HPDE6-E6E7 (cell line): ENCODE measurements at regions not wholly inside any gene's neighbourhood (a gene's known extent, or its start where the extent isn't known, plus 50 kb on each side); places are given as distances from the start of the nearest gene placed in this dataset.
A peak's percentile ranks its signal among the peaks of the same experiment; 100 is the strongest.

ENCODE experiments used
- DNase-seq: peaks from one replicate; pipeline ENCODE4 v3.0.0; 2011; ENCODE audit warnings: missing footprints; ENCODE audit errors: extremely low spot score

DNA sequence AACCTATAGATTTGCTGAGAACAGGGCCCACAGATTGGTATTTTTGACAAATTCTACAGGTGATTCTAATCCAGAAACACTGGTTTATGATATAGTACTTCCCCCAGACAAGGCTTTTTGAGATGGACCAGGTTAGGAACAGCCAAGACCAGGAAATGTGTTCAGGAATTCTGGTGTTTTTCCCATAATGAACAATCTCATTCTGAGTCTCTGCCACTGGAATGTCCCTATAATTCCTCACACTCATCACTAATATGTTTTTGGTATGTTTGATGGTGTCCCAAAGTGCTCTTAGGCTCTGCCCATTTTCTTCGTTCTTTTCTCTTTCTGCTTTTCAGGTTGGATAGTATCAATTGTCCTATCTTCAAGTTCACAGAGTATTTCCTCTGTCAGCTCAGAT lies 107.2 kb upstream of the IGFBP3 start:
- DNase-seq, result no peak

DNA sequence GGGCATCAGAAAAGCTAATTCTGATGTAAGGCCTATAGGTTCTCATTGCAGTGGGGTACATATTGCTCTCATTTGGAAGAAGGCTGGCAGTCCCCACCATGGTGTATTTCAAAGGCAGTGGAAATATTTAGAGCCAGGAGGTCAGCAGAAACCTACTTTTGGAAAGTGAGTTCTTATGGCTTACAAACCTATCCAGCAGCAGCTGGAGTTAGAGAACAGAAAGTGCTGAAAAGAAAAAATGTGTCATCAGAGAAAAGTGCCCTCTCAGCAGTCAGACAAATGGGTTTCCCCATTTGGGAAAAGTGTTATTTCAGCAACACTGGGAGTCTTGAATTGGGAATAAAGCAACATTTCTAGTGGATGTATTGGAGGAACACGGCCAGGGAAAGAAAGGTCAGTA lies 105.7 kb upstream of the IGFBP3 start:
- no peak for DNase-seq

DNA sequence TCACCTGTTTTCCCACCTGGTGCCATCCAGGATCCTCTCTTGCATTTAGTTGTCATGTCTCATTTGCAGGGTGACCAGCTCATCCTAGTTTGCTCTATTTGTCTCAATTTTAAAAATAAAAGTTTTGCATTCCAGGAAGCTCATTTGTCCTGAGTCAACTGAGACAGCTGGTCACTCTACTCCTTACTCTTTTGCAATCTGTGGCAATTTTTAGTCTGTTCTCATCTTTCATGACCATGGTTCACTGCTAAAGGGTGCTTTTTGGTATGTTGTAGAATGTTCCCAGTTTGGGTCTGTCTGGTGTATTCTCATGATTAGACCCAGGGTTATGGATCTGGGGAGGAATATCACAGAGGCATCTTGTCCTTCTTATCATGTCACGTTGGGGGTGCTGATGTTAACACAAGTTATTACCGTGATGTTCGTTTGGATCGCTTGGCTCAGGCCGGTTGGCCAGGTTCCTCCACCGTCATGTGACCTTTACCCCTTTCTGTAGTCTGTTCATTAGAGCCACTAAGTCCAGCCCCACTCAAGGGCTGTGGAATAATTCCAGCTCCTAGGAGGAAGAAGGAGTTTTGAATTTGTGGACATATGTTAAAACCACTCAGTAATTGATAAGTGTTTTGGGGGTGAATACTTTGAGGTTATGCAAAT lies 103.3 kb upstream of the IGFBP3 start:
- no peak for DNase-seq

DNA sequence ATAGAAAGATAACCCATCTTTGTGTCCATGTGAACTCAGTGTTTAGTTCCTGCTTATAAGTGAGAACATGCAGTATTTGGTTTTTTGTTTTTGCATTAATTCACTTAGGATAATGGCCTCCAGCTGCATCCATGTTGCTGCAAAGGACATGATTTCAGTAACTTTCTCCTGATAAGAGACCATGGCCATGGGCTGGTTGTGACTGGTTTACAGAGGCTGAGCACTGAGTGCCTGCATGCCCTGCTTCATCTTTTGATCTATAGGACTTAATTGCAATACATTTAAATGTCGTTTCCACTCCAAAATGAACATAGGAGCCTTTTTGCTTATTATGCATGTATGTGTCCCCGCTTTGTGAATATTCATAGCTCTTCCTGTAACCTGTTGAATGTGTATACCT lies 101.3 kb upstream of the IGFBP3 start:
- DNase-seq, result no peak

GRCh38 chr7:46015107-46015868 lies 94.2 kb upstream of the IGFBP3 start:
- DNase-seq, result no peak

DNA sequence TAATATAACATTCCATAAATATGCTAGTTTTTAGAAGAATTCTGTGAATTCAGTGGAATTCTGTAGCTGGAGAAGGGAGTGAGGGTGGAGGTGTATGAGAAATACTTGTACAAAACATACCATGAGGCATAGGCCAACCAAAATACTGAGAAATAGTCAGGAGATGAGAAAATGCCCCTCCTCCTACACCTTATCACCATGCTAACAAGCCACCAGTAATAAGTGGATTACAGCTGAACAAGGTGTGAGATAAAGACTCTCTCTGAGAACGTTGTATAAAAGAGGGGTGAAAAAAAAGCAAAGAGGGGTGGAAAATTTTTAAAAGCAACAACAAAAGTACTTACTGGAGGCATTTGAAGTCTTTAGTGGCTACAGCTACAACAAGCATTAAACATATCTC lies 90.4 kb upstream of the IGFBP3 start:
- no peak for DNase-seq

DNA sequence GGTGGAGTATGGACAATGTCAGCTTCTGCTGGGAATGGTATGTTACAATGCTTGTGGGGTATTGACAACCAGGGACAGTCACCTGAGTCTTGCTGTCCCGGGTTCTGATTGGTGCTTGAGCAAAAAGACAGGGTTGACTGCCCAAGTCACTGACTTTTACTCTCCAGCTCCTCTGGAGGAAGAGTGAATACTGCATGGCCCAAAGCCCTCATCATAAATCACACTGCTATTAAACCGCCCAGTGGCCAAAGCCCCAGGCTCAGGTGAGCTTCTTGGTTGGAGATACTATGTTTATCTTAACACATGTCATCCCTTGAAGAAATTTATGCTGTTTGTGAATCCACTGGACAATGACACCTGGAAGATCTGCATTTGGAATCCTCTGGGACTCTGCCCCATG lies 90.0 kb upstream of the IGFBP3 start:
- DNase-seq, result no peak

DNA sequence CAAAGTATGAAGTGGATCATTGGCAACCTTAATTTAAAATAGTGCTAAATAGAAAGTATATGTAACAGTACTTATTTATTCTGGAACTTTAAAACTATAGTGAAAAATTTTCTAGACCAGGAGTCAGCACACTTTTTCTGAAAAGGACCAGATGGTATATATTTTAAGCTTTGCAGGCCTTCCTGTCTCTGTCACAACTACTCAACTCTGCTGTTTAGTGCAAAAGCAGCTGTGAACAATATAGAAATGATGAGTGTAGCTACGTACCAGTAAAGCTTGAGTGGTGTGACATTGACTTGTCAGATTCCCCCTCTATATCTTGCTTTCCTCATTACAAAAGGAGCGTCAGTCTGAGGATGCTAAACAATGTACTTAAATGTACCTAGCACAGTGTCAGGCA lies 88.1 kb upstream of the IGFBP3 start:
- DNase-seq, result no peak

GRCh38 chr7:46007990-46008643 lies 87.0 kb upstream of the IGFBP3 start:
- DNase-seq, result no peak

DNA sequence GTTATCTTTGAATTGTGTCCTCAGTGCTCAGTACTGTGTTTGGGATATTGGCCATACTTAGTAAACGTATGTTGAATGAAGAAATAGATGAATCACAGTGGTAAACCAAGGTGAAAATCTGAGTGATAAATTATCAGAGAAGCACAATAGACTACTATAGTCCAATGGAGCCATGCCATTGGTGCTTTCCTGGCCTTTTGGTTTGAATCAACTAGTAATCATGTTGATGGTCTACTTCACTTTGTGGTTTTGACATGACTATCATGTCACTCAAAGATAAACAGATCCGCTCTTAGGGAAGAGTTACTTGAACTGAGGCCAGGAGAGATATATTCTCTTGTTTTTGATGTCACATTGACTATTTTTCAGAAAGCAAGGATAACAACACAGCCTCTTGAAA lies 86.1 kb upstream of the IGFBP3 start:
- DNase-seq, result no peak

GRCh38 chr7:46006723-46007122 lies 85.7 kb upstream of the IGFBP3 start:
- DNase-seq, result no peak

- DNase-seq, result no peak
Observed at GRCh38 chr7:46006212-46006611, 85.1 kb upstream of the IGFBP3 start.

DNA sequence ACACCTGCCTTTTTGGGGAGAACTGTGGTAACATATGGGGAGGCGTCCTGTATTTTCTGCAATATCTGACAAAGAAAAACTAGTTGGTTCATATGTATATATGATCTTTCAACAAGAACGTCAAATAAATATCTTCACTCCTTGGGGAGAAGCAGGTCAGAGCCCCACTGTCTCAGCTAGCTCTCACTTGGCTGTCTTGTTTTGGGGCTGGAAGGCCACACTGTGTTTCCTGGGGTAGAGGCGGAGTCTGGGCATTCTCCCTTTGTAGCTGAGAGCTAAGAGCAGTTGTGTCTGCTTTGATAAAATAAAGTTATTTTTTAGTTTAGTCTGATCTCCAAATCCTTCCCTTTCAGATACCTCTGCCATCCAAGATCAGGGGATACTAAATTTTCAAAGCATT lies 83.9 kb upstream of the IGFBP3 start:
- no peak for DNase-seq

- peak; percentile 82 for DNase-seq
Observed at GRCh38 chr7:46003896-46004875, 83.1 kb upstream of the IGFBP3 start.

GRCh38 chr7:46003161-46003560 lies 82.1 kb upstream of the IGFBP3 start:
- DNase-seq, result no peak

GRCh38 chr7:46000513-46000912 lies 79.4 kb upstream of the IGFBP3 start:
- DNase-seq, result no peak

GRCh38 chr7:45999541-45999940 lies 78.5 kb upstream of the IGFBP3 start:
- no peak for DNase-seq

DNA sequence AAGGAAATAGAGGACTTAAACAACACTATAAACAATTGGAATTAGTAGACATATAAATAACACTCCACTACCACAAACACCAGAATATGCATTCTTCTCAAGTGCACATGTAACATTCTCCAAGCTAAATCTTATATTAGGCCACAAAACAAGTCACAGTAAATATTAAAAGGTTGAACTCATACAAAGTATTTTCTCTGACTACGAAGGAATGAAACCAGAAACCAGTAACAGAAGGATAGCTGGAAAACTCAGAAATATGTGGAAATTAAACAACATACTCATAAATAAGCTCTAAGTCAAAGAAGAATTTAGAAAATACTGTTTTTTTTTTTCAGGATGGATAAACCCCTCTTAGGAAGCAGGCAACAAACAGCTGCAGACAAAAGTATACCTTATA lies 77.4 kb upstream of the IGFBP3 start:
- DNase-seq, result no peak

GRCh38 chr7:45993621-45994020 lies 72.5 kb upstream of the IGFBP3 start:
- no peak for DNase-seq

DNA sequence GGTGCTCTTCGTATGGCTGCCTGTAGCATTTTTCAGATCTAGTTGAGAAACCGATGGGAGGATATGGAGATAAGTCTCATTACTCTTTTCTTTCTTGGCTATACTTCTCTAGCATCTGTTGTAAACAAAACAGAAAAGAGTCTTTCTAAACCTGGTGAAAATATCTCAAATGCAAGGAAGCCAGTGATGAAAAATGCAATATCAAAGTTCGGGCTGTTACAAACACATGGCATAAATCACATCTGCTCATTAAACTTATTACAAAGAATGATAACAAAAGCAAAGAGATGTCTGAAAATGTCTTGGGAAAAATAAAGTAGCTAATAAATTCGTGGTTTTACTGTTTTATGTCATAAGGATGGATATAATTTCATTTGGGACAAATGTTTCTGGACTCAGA lies 71.8 kb upstream of the IGFBP3 start:
- DNase-seq, result no peak

DNA sequence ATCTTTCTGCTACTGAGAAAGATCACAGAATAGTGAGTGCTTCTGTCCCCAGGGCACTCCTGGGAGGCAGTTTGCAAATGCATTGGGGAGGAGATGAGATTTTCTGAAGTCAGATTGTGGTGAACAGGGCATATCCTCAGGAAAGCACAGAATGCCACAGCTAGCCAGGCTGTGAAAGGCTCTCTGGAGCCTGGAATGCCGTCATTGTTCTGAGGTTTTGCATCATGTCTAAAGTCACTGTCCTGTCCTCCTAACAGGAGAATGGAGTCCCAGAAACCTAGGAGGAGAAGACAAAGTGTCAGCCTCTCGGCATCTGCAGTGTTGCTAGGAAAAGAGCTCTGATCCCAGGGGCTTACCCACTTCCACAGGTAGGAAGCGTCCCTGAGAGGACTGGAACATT lies 69.2 kb upstream of the IGFBP3 start:
- DNase-seq, result no peak
